HG03342 (cell line): ENCODE measurements at regions not wholly inside any gene's neighbourhood (a gene's known extent, or its start where the extent isn't known, plus 50 kb on each side); places are given as distances from the start of the nearest gene placed in this dataset.

Experiments
- ATAC-seq: cut with Tn5 transposase; IDR thresholded peaks from one replicate; pipeline ENCODE4 v1.9.1; 2021; ENCODE audit warnings: mild to moderate bottlenecking, moderate library complexity; ENCODE audit not compliant: unreplicated experiment

- ATAC-seq = no peak
Measured at GRCh38 chr13:34640179-34640992, 301.7 kb upstream of the NBEA start.

- no peak for ATAC-seq
Measured at GRCh38 chr13:34640993-34641330, 301.1 kb upstream of the NBEA start.

GRCh38 chr13:34647379-34648150 is 294.5 kb upstream of the NBEA start:
- no peak for ATAC-seq

GRCh38 chr13:34654203-34654602 is 287.9 kb upstream of the NBEA start:
- no peak for ATAC-seq

GRCh38 chr13:34654647-34655046 is 287.4 kb upstream of the NBEA start:
- no peak for ATAC-seq

GRCh38 chr13:34655554-34655953 is 286.5 kb upstream of the NBEA start:
- no peak for ATAC-seq

- no peak for ATAC-seq
Measured at GRCh38 chr13:34657716-34658115, 284.4 kb upstream of the NBEA start.

GRCh38 chr13:34667286-34668218 is 274.5 kb upstream of the NBEA start:
- ATAC-seq = no peak

- ATAC-seq = no peak
Measured at GRCh38 chr13:34671137-34671536, 270.9 kb upstream of the NBEA start.

GRCh38 chr13:34672631-34673030 is 269.4 kb upstream of the NBEA start:
- no peak for ATAC-seq

GRCh38 chr13:34675626-34676025 is 266.4 kb upstream of the NBEA start:
- ATAC-seq = no peak

- ATAC-seq = no peak
Measured at GRCh38 chr13:34678154-34678553, 263.9 kb upstream of the NBEA start.

- ATAC-seq = no peak
Measured at GRCh38 chr13:34681405-34681955, 260.6 kb upstream of the NBEA start.

GRCh38 chr13:34695063-34695462 is 247.0 kb upstream of the NBEA start:
- ATAC-seq = no peak

- no peak for ATAC-seq
Measured at GRCh38 chr13:34696296-34696695, 245.8 kb upstream of the NBEA start.

GRCh38 chr13:34696741-34697140 is 245.3 kb upstream of the NBEA start:
- no peak for ATAC-seq

- no peak for ATAC-seq
Measured at GRCh38 chr13:34698945-34699344, 243.1 kb upstream of the NBEA start.

- no peak for ATAC-seq
Measured at GRCh38 chr13:34700155-34700554, 241.9 kb upstream of the NBEA start.

GRCh38 chr13:34701919-34702318 is 240.2 kb upstream of the NBEA start:
- ATAC-seq = no peak

- ATAC-seq = no peak
Measured at GRCh38 chr13:34708566-34709313, 233.3 kb upstream of the NBEA start.
